ENCODE measurements at regions not wholly inside any gene's neighbourhood (a gene's known extent, or its start where the extent isn't known, plus 50 kb on each side); places are given as distances from the start of the nearest gene placed in this dataset.

GRCh38 chr18:51656249-51656648 is 458.8 kb upstream of the MEX3C start:
- TF ChIP-seq POLR2A (IDR thresholded peaks at IDR 0.05) (no peak), CTCF (IDR thresholded peaks at IDR 0.05) (no peak)

Data from heart left ventricle (tissue), 13 donors.